Duodenal mucosa (tissue), 2 donors: ENCODE measurements at regions not wholly inside any gene's neighbourhood (a gene's known extent, or its start where the extent isn't known, plus 50 kb on each side); places are given as distances from the start of the nearest gene placed in this dataset.

ENCODE experiments used
- H3K27ac ChIP-seq: one replicate; pipeline ENCODE4 v1.7.0; 2013; ENCODE audit warnings: low read depth, low read length
- H3K27me3 ChIP-seq, 2 donors: one replicate each; pipeline ENCODE4 v1.7.0; 2013; ENCODE audit warnings: low read length in 2 of 2, control low read depth in 1 of 2; ENCODE audit not compliant: insufficient read depth in 2 of 2, control insufficient read depth in 1 of 2
- H3K36me3 ChIP-seq, 2 donors: one replicate each; pipeline ENCODE4 v1.7.0; 2013; ENCODE audit warnings: low read length in 2 of 2, control low read depth in 1 of 2; ENCODE audit not compliant: insufficient read depth in 2 of 2, control insufficient read depth in 1 of 2
- H3K4me1 ChIP-seq, 2 donors: one replicate each; pipeline ENCODE4 v1.7.0; 2013; ENCODE audit warnings: low read length in 2 of 2, control low read depth in 1 of 2; ENCODE audit not compliant: insufficient read depth in 2 of 2, control insufficient read depth in 1 of 2
- H3K4me3 ChIP-seq, 2 donors: one replicate each; pipeline ENCODE4 v1.7.0; 2013; ENCODE audit warnings: low read length in 2 of 2, low read depth in 1 of 2
- H3K9ac ChIP-seq, 2 donors: one replicate each; pipeline ENCODE4 v1.7.0; 2013; ENCODE audit warnings: low read length in 2 of 2, low read depth in 1 of 2
- H3K9me3 ChIP-seq, 2 donors: one replicate each; pipeline ENCODE4 v1.7.0; 2013; ENCODE audit warnings: low read length in 2 of 2, control low read depth in 1 of 2; ENCODE audit not compliant: control insufficient read depth in 1 of 2

DNA sequence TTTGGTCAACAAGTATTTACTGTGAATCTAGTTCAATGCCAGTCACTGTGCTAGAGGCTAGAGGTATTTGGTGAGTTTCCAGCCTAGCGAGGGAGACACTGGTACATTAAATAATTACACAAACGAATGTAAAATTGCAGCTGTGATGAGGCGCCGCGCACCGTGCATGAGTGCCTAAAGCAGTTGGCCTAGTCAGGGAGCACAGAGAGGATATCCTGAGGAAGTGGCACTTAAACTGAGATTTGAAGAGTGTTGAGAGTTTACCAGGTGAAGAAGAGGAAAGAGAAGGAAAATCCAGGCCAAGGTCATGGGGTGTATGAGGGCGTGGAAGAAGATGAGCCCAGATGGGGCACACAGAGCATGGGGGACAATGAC, 157.6 kb upstream of the NDUFV2 start:
- peaks cover 0 to 5% of the 10 kb centered on the region in 2 donors for H3K9me3 ChIP-seq
- no peaks in the 10 kb centered on the region for H3K27me3 ChIP-seq
- H3K27ac ChIP-seq: no peak overlapping the region
- H3K4me3 ChIP-seq: no peak overlapping the region
- H3K36me3 ChIP-seq: no peaks in the 10 kb centered on the region
- H3K4me1 ChIP-seq: no peaks in the 10 kb centered on the region
- no peak overlapping the region for H3K9ac ChIP-seq

- Histone ChIP-seq H3K4me3 (no peak overlapping the region), H3K9me3 (peaks cover 0 to 5% of the 10 kb centered on the region in 2 donors), H3K9ac (no peak overlapping the region), H3K27me3 (no peaks in the 10 kb centered on the region), H3K27ac (no peak overlapping the region), H3K36me3 (no peaks in the 10 kb centered on the region), H3K4me1 (no peaks in the 10 kb centered on the region)
These were observed 157.0 kb upstream of the NDUFV2 start for GRCh38 chr18:8945514-8945913.

DNA sequence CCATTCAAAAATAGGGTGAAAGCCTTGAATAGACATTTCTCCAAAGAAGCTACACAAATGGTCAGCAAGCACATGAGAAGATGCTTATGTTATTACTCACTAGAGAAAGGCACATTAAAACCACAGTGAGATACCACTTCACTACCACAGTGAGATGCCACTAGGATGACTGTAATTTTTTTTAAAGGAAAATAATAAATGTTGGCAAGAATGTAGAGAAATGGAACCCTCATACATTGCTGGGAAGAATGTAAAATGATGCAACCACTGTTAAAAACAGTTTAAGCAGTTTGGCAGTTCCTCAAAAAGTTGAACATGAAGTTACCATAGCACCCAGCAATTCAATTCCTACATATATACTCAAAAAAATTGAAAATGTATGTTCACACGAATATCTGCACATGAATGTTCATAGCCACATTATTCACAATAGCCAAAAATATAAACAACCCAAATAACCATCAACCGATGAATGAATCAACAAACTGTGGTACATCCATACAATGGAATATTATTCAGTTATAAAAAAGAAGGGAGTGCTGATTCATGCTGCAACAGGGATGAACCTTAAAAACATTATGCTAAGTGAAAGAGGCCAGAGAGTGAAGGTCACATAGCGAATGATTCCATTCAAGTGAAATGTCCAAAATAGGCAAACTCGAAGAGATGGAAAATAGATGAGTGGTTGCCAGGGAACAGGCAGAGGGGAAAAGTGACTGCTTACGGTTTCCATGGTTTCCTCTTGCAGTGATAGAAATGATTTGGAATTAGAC, 156.2 kb upstream of the NDUFV2 start:
- H3K27me3 ChIP-seq: no peaks in the 10 kb centered on the region
- H3K9me3 ChIP-seq: peaks cover 0 to 5% of the 10 kb centered on the region in 2 donors
- H3K9ac ChIP-seq: no peak overlapping the region
- H3K4me1 ChIP-seq: no peaks in the 10 kb centered on the region
- H3K36me3 ChIP-seq: no peaks in the 10 kb centered on the region
- no peak overlapping the region for H3K4me3 ChIP-seq
- no peak overlapping the region for H3K27ac ChIP-seq

- H3K4me1 ChIP-seq: no peaks in the 10 kb centered on the region
- no peak overlapping the region for H3K9ac ChIP-seq
- peaks cover 0 to 5% of the 10 kb centered on the region in 2 donors for H3K9me3 ChIP-seq
- no peaks in the 10 kb centered on the region for H3K27me3 ChIP-seq
- H3K27ac ChIP-seq: no peak overlapping the region
- no peak overlapping the region for H3K4me3 ChIP-seq
- H3K36me3 ChIP-seq: no peaks in the 10 kb centered on the region
These were observed 154.9 kb upstream of the NDUFV2 start for GRCh38 chr18:8947566-8947965.

- no peak overlapping the region for H3K4me3 ChIP-seq
- no peak overlapping the region for H3K27ac ChIP-seq
- no peak overlapping the region for H3K9ac ChIP-seq
- no peaks in the 10 kb centered on the region for H3K36me3 ChIP-seq
- H3K4me1 ChIP-seq: no peaks in the 10 kb centered on the region
- no peaks in the 10 kb centered on the region for H3K27me3 ChIP-seq
- H3K9me3 ChIP-seq: peaks cover 0 to 5% of the 10 kb centered on the region in 2 donors
These were observed 154.5 kb upstream of the NDUFV2 start for GRCh38 chr18:8948011-8948410.

GRCh38 chr18:8948471-8949149, 153.9 kb upstream of the NDUFV2 start:
- peaks cover 0 to 5% of the 10 kb centered on the region in 2 donors for H3K9me3 ChIP-seq
- H3K27me3 ChIP-seq: no peaks in the 10 kb centered on the region
- no peaks in the 10 kb centered on the region for H3K4me1 ChIP-seq
- H3K4me3 ChIP-seq: no peak overlapping the region
- no peaks in the 10 kb centered on the region for H3K36me3 ChIP-seq
- no peak overlapping the region for H3K9ac ChIP-seq
- no peak overlapping the region for H3K27ac ChIP-seq

- no peaks in the 10 kb centered on the region for H3K36me3 ChIP-seq
- no peak overlapping the region for H3K4me3 ChIP-seq
- H3K9me3 ChIP-seq: peaks cover 0 to 5% of the 10 kb centered on the region in 2 donors
- no peaks in the 10 kb centered on the region for H3K4me1 ChIP-seq
- no peaks in the 10 kb centered on the region for H3K27me3 ChIP-seq
- H3K27ac ChIP-seq: no peak overlapping the region
- H3K9ac ChIP-seq: no peak overlapping the region
These were observed 153.3 kb upstream of the NDUFV2 start for GRCh38 chr18:8949206-8949605.

- peaks cover 0 to 2% of the 10 kb centered on the region in 2 donors for H3K9me3 ChIP-seq
- no peaks in the 10 kb centered on the region for H3K27me3 ChIP-seq
- H3K36me3 ChIP-seq: no peaks in the 10 kb centered on the region
- no peak overlapping the region for H3K4me3 ChIP-seq
- H3K4me1 ChIP-seq: no peaks in the 10 kb centered on the region
- H3K9ac ChIP-seq: no peak overlapping the region
- no peak overlapping the region for H3K27ac ChIP-seq
These were observed 151.0 kb upstream of the NDUFV2 start for GRCh38 chr18:8951491-8951890.

- no peak overlapping the region for H3K9ac ChIP-seq
These were observed 150.3 kb upstream of the NDUFV2 start for GRCh38 chr18:8952174-8952573.

More at GRCh38 chr18:8952174-8952573, 150.3 kb upstream of the NDUFV2 start:
- Histone ChIP-seq H3K27ac (no peak overlapping the region), H3K9me3 (no peaks in the 10 kb centered on the region), H3K27me3 (no peaks in the 10 kb centered on the region), H3K4me1 (no peaks in the 10 kb centered on the region), H3K36me3 (no peaks in the 10 kb centered on the region), H3K4me3 (no peak overlapping the region)
